GM19099 (cell line): ENCODE measurements at regions not wholly inside any gene's neighbourhood (a gene's known extent, or its start where the extent isn't known, plus 50 kb on each side); places are given as distances from the start of the nearest gene placed in this dataset.

Experiments
- POLR2A ChIP-seq: IDR thresholded peaks from 3 replicates; pipeline ENCODE4 v1.6.1; 2011; ENCODE audit warnings: low read depth; ENCODE audit not compliant: insufficient read length; ENCODE audit errors: extremely low read depth

GRCh38 chr12:127304751-127305725, 961.9 kb upstream of the TMEM132C start:
- no peak for TF ChIP-seq POLR2A

GRCh38 chr12:127306604-127307215, 960.3 kb upstream of the TMEM132C start:
- no peak for TF ChIP-seq POLR2A

DNA sequence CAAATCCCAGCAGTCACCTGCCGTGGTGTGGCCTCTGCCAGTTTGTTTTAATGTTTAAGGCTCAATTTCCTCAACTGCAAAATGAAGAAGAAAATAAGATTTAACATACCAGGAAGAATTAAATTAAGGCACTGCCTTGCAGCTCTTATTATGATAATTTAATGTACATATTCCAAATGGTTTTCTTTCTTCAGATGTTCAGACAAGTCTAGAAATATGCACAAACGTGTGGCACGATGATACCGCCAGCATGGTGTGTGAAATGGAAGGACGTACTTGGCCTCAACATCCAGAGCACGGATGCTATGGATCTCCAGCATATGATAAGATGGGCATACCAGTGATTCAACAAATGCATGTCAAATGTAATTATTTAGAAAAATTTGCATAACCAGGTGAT, 959.4 kb upstream of the TMEM132C start:
- TF ChIP-seq POLR2A = no peak

GRCh38 chr12:127308148-127308547, 958.8 kb upstream of the TMEM132C start:
- TF ChIP-seq POLR2A = no peak

- no peak for TF ChIP-seq POLR2A
Measured at GRCh38 chr12:127310548-127310947, 956.4 kb upstream of the TMEM132C start.

DNA sequence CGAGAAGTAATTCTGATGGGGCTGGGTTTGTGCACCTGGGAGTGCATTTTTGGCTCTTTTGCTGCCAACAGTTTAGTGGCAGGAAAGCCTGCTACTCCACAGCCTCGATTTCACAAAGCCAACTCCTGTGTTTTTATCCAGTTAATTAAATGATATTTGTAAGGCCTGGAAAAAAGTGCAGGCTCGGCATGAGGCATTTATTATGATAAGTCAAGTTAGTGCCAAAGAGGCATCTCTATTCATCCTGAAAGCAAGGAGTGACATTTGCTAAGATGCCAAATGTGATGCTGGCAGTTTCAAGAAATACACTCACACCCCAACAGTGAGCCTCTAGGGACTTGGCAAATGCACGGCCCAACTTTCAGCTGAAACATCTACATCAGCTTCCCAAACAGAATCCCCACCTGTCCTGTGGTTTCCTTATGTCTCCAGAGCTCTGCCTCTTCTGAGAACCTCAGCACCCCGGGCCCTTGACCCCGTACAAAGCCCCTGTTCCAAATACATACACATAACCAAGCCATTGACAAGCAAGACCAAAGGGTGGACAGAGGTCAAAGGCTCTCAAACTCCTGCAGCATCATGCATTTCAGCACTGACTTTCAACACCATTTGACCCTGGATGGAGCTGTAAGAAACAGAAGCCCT, 955.1 kb upstream of the TMEM132C start:
- TF ChIP-seq POLR2A = no peak

DNA sequence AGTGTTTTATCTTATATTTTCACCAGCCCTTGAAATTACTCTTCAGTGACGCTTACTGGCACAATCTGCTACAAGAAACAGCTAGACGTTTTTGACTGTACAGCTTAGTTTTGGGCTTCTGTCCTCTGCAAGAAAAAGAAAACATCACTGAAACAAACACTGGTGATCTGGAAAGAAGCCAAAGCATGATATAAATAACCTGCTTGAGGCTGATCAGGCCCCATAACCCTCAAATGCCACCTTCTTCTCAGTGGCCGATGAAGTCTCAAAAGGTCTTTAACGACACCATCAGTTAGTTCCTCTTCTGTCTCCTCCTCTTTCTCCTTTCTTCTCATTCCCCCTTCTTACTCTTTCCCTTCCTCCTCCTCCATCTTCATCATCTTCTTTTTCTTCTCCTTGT, 942.3 kb upstream of the TMEM132C start:
- no peak for TF ChIP-seq POLR2A

DNA sequence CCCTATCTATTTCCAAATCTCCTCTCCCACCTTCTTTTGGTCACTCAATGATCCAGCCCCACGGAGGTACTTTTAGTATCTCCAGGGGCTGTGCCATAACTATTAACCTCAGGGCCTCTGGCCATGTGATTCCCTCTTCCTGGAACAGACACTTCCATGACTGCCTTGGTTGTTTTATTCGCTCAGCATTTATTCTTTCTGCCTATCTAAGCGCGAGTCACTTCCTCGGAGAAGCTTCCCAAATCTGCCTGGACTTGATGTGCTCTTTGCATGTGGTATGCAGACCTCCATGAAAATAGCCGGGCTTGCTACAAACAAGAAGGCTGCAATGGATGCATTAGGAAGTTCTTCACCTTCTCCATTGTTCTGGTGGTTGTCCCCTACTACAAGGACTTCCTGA, 939.0 kb upstream of the TMEM132C start:
- no peak for TF ChIP-seq POLR2A

DNA sequence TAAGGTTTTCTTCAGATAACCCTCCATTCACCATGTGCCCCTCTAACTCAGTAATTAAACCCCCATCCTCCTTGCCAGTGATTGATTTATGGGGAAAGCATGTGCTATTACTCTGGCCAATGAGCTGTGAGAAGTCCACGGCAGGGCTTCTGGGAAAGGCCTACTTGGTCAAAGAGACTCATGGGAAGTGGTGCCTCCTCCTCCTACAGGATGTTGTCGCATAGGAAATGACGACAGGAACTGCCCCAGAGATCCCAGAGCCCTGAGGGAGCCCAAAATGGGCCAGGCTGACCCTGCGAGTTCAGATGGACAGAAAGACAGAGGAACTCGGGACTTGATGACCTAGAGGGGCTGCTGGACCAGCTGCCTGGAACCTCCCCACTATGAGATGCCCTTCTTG, 938.1 kb upstream of the TMEM132C start:
- TF ChIP-seq POLR2A = no peak

DNA sequence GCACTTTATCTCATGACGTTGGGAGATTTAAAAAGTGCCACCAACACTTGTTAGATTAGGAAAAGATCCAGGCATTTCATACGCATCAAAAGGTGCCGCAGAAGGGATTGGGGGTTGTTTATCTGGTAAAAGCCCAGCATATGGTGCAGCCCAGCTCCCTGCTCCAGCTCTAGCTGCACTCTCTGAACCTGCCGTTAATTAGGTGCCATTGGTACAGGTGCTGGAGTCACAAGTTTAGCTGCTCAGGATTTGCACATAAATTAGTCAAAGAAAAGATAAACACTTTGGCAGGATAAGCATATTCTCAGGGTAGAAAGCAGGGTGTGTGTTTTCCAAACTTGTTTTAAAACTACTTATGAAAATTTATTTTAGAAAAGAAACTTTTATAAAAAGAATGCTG, 932.6 kb upstream of the TMEM132C start:
- TF ChIP-seq POLR2A = no peak

- no peak for TF ChIP-seq POLR2A
Measured at GRCh38 chr12:127334912-127335644, 931.9 kb upstream of the TMEM132C start.

DNA sequence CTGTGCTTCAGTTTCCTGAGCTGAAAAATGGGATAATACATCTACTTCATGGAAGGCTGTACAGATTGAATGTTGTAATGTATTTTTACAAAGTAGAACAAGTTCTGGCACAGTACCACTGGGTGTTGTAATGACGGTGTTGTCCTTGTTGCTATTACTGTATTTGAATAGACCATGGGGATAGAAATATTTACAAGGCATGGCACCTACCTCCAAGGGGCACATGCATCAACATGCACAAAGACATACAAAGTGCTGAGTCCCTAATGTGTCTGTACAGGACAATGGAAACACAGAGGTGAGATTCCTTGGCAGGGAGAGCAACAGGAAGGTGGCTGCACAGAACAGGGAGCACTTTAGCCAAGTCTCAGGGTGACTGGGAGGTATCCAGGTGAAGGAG, 930.6 kb upstream of the TMEM132C start:
- no peak for TF ChIP-seq POLR2A

- TF ChIP-seq POLR2A = no peak
Measured at GRCh38 chr12:127339065-127339464, 927.9 kb upstream of the TMEM132C start.

GRCh38 chr12:127340381-127340780, 926.6 kb upstream of the TMEM132C start:
- TF ChIP-seq POLR2A = no peak

GRCh38 chr12:127342861-127343260, 924.1 kb upstream of the TMEM132C start:
- no peak for TF ChIP-seq POLR2A

- TF ChIP-seq POLR2A = no peak
Measured at GRCh38 chr12:127343940-127344339, 923.0 kb upstream of the TMEM132C start.

DNA sequence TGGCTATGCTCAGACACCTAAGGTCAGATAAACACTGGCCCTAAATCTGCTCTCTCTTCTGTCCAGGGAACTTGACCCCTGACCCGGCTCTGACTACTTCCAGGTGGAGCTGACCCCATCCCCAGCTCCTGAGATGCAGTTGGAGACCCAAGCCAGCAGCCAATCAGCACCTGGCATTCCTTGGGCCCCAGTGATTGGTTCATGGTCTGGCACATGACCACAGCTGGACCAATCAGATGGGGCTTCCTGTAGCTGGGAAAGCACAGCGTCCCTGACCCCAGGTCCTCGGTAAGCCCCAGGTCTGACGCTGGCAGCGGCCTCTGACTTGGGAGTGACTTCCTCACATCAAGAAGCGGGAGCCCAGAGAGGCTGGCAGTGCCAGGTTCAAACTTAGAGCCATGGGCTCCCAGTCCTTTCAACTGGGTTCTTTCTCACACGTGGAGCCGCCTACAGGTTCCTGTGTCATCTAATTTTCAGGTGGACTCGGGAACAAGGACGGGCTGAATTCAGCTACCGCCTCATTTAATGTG, 915.4 kb upstream of the TMEM132C start:
- TF ChIP-seq POLR2A = no peak
